HG03460 (cell line): ENCODE measurements at regions not wholly inside any gene's neighbourhood (a gene's known extent, or its start where the extent isn't known, plus 50 kb on each side); places are given as distances from the start of the nearest gene placed in this dataset.
"Not testable (repeated sequence)": the region's sequence is repeated elsewhere in the genome, so short reads cannot be mapped to it uniquely, and the experiment has no call there.

Experiments
- ATAC-seq: cut with Tn5 transposase; IDR thresholded peaks from one replicate; pipeline ENCODE4 v1.9.1; 2021; ENCODE audit not compliant: unreplicated experiment

DNA sequence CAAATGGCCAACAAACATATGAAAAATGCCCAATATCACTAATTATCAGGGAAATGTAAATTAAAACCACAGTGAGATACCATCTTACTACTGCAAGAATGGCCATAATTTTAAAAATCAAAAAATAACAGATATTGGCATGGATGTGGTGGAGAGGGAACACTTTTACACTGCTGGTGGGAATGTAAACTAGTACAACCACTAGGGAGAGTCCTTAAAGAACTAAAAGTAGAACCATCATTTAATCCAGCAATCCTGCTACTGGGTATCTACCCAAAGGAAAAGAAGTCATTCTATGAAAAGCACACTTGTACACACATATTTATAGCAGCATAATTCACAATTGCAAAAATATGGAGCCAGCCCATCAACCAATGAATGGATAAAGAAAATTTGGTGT, 459.7 kb downstream of the GXYLT1 start:
- no peak for ATAC-seq

DNA sequence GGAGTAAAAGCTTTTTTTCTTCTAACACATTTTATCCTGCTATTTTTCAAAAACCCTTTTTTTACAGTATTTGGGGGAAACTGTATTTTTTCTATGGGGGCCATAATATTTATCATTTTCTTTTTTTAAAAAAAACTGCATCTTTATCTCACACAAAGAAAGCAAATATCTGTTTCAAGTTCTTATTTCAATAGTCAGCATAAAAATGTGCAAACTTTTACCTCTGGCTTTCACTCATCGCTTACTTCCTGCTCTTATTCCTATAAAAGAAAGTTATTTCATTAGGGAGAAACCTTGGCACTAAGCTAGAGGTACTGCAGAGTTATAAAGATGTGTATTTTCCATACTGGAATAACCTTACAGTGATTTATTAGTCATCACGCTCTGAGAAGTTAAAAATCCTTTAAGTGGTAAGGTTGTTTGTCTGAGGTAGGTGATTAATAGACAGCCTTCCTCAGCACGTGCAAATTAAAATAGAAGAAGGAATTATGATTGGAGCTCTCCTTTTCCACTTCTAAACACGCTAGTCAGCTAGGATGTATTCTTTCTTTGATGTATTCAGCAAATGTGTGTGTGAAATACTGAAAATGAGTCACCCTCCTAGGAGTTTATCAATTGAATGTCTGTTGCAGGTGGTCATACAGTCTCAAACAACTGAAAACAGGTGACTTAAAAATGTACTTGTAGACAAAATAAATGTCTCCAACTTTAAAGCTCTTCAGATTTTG, 461.0 kb downstream of the GXYLT1 start:
- ATAC-seq = no peak

DNA sequence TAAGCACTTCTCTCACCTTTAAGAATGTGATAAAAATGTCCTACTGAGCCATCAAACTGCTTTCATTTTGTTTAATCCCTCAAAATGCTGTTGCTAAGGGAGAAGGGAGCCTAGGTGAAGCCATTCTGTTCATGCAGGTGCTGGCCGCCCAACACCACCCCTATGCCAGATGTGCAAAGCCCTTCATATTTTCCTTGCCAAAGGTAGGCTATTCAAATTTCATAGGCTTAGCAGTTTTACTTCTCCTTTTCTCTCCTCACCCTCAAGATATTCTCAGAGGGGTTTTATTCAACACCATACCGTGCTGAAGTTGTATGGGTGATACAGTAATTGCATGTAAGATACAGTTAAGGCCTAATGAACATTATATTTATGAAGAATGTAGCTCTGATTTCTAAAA, 461.7 kb downstream of the GXYLT1 start:
- ATAC-seq = no peak

DNA sequence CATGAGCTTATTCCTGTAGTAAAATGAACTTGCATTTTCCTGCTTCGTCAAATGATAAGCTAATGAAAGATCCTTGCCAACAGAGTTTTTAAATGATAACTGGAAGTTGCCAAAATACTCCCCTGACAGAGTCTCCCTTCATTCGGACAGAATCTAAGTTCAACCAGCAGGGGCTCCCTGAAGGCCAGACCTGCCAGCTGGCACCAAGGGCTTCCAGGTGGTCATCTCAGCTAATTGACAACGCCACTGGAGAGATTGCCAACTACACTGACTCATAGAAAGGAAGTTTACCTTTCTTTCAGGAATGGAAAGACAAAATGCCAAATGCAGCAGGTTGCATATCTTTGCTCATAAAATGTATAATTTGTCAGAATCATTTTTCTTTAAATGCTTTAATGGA, 462.8 kb downstream of the GXYLT1 start:
- no peak for ATAC-seq

DNA sequence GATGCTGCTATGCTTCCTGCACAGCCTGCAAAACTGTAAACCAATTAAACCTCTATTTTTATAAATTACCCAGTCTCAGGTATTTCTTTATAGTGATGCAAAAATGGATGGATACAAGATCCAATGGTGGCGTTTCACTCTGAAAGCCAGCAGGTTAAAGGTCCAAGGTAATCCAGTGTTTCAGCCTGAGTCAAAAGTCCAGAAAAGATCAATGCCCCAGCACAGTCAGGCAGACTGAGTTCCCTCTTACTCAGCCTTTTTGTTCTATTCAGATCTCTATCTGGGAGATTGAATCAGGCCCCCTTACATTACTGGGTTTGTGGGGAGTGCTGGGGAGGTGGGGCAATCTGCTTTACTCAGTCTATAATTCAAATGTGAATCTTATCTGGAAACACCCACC, 464.5 kb downstream of the GXYLT1 start:
- no peak for ATAC-seq

DNA sequence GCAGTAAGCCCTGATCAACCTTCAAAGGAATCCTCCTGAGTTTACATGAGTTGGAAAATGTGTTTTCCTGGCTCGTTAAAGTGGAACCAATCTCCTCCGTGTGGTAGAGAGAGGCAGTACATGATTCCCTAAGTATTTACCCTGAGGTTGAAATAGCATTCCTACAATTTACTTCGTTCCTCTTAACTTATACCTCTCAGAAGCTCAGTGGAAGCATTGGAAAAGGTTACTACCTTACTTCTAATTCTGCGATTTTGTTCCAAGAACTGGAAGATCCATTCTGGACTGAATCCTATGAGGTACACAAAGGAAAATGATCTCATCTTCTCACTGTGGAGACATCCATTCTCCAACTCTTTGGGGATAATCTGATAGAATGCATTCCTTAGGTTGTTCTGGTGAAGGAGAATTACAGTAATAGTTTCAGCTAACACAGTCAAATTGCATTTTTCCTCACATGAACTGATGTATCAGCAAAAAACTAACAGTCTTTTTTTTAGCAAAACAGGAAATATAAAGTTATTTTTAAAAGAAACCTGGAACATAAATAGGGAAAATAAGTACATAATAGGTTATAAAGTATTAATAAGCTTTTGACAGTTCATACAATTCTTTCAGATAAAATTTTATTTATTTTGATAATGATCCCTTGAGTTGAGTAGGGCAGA, 475.6 kb downstream of the PDZRN4 start:
- ATAC-seq = no peak

DNA sequence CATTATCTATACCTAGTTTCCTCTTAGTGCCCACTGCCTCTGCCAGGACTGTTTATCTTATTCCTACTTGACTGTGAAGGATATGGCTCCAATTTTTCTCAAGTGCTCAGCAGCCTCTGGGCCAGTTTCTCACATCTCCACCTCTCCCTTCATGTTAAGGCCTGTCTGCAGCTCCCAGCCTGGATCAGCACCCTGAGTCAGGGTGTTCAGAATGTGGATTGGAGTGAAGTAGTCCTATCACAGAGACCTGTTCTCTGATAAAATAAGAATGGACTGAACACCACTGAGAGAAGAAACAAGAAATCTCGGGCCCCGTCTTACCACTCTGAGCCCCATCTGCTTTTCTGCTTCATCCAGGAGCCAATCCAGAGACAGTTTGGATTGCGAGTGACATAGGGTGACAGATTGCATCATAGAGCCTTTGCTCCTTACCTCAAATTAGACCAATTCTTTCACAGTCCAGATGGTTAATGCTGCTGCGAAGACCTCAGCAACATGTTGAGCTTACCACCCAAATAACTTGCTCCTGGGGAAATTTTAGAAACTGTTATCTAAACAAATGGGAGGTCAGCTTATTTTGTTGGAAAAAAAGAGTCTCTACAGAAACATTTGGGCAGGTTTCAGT, 473.1 kb downstream of the PDZRN4 start:
- ATAC-seq = no peak

DNA sequence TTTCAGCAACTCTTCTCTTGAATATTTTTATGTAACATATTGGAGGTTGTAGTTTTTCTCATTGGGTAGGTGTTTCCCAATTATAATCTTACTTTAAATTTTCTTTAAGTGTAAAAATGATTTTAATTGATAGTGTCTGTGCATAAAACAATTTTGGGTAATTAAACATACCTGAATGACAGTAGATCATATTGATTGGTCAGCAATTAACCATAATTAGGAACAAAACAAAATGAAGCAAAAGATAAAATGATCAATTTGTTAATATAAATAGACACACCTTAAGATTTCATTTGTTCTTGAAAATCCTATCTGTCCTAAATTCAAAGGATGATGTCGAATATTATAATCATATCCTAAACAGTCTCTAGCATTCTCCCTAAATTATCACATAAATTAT, 468.3 kb downstream of the PDZRN4 start:
- ATAC-seq = no peak

DNA sequence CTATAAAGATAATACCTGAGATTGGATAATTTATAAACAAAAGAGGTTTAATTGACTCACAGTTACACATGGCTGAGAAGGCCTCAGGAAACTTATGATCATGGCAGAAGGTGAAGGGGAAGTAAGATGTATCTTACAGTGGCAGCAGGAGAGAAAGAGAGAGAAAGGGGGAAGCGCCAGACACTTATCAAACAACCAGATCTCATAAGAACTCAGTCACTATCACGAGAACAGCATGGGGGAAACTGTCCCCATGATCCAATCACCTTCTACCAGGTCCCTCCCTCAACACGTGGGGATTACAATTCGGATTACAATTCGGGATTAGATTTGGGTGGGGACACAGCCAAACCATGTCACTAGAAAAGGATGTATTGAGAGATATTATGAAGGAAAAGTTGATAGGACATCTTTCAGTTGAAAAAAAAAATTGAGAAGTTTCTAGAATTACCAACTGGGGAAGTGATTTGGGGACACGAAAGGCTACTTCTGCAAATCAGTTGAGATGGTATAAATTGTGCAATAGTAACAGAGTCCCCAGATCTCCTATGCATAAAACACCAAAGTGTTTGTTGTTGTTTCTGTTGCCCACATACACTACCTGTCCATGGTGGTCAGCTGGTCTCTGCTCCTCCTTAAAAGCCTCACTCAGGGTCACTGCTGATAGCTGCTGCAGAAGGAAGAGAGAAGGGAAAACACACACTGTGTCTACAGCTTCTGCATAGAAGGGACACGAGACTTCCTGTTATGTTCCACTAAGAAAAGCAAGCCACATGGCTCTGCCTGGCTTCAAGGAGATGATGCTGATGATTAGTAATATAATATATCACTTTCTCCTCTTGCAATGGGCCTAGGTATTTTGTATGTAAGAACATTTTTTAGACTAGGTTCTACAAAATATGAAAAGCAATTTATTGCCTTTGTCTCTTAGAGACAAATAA, 465.5 kb downstream of the PDZRN4 start:
- no peak for ATAC-seq

DNA sequence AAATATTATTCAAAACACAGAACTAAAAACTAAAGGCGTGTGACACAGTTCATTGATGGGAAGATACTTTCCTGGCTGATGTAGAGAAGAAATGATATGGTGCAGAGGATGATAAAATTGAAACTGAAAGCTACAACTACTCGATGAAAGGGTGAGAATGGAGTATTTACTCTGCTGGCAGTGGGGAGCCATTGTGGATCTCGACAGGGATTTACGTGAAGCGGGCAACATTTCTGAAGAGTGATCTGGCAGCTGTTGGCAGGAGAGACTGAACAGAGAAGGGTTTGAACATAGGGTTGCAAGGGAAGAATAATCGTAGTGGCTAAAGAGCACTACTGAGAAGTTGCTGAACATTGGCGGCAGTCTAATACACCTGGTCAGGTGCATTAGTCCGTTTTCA, 464.9 kb downstream of the PDZRN4 start:
- no peak for ATAC-seq

DNA sequence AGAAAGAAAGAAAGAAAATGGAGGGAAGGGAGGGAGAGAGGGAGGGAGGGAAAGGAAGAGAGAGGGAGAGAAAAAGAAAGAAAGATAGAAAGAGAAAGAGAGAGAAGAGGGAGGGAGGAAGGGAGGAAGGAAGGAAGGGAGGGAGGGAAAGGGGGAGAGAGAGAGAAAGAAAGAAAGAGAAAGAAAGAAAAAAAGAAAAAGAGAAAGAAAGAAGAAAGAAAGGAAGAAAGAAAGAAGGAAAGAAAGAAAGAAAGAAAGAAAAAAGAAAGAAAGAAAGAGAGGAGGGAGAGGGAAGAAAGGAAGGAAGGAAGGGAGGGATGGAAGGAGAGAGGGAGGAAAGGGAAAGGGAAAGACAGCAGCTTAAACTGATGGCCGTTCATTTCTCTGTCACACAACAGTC, 457.5 kb downstream of the PDZRN4 start:
- ATAC-seq = no peak

DNA sequence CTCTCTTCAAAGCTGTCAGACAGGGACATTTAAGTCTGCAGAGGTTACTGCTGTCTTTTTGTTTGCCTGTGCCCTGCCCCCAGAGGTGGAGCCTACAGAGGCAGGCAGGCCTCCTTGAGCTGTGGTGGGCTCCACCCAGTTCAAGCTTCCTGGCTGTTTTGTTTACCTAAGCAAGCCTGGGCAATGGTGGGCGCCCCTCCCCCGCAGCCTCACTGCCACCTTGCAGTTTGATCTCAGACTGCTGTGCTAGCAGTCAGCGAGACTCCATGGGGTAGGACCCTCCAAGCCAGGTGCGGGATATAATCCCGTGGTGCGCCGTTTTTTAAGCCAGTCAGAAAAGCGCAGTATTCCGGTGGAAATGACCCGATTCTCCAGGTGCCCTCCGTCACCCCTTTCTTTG, 454.7 kb downstream of the PDZRN4 start:
- not testable (repeated sequence) for ATAC-seq

DNA sequence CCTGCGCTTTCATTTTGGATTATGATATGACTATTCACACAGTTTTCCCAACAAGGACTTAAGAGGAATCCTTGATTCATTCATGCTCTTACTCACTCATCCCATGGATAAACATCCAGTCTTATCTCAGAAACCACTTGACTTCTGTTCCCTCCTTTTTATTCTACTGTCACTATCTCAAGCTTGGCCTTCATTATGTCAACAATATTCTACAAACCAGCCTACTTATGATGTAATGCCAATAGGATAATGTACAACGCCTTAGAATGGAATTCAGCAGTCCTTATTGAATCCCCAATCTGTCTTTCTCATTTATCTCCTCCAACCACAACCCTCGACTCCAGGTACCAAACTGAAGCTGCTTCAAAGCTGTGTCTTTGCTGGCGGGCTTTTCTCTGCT, 448.5 kb downstream of the PDZRN4 start:
- no peak for ATAC-seq

DNA sequence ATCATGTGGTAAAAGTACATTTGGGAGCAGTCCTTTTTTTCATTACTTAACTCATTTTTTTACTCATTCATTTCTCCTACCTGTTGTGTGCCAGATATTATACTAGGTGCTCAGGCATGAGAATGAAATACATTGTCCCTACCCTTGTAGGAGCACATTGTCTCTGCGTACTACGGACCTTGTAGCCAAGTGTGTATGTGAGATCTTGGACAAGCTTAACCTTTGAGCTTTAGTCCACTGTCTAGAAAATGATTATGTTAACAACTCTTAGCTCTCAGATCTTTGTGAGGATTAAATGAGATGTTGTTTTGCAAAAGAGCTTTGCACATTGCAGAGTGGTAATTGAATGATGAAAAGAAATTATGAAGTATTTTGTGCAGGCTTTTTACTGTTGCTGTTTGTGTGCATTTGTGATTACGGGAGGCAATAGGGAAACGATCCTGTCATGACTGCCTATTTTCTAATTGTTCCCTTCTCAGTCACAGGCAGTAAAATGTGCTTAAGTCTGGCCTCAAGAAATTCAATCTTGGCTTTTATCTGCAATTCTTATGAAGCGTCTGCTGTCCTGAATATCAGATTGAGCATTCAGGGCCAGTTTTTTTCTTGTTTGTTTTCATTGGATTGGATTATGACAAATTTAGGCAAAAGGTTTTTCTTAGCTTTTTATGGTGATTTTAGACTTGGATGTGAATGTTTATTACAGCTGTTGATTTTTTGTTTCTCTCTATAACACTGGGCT, 447.7 kb downstream of the PDZRN4 start:
- ATAC-seq = no peak

DNA sequence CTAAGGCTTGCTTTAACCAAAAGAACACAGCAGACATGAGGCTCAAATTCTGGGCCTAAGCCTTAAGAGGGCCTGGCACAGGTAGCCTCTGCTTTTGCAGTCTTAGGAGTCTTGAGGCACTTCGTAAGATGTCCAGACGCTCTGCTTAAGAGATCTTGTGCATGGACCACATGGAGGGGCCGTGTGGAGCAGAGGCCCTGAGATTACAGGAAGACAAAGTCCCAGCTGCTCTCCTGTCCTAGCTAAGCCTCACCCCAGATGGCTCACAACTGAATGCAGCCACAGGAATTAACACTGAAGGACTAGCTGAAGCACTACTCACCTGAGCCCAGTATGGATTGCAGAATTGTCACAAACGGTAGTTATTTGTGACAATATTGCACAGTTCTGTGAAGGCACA, 446.0 kb downstream of the PDZRN4 start:
- ATAC-seq = no peak

DNA sequence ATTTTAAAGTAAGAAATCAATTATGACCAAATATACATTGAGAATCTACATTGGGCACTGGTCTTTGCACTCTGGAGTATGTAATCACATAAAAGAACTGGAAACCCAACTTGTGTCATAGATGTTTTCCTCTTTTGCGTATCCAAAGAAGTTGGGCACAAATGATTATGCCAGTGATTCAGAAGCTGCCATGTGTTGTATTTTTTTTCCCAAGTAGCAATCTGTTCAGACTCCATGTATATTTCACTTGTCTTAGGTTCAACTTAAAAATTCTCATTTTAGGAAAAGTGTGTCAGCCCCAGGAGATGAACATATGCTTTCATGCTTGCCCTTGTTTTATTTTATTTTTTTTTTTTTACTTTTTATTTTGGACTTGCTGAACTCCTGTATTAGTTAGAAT, 441.5 kb downstream of the PDZRN4 start:
- no peak for ATAC-seq

DNA sequence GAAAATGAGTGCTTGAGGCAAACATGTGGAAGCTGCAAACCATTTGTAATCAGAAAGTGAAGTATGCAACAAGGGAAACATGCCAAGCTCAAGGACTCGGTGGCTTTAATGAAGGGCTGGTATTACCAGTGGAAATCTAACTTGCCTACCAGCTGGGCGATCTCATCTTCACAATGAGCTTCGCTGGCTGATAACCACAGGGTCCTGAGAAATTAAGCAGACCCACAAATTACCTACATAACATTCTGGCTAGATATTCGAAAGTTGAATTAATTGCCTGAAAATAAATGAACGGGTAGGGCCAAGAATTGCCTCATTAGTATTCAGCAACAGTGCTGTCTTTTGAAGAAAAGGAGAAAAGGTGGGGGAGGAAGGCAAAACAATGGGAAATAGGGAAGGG, 439.4 kb downstream of the PDZRN4 start:
- no peak for ATAC-seq

DNA sequence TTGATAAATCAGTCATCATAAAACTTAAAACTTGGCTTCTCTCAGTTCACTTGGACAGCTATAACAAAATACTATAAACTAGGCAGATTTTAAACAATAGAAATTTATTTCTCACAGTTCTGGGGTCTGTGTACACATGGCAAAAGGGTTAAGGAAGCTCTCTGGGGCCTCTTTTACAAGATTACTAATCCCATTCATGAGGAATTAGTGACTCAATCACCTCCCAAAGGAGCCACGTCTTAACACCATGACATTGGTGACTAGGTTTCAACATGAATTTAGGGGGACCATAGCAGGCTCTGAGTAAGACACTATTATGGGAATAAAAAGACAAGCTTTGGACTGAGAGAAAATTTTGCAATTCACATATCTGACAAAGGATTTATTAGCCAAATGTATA, 436.5 kb downstream of the PDZRN4 start:
- ATAC-seq = no peak
